Fibroblast of mammary gland (primary cell): ENCODE measurements at regions not wholly inside any gene's neighbourhood (a gene's known extent, or its start where the extent isn't known, plus 50 kb on each side); places are given as distances from the start of the nearest gene placed in this dataset.
"Not testable (repeated sequence)": the region's sequence is repeated elsewhere in the genome, so short reads cannot be mapped to it uniquely, and the experiment has no call there.

Source experiments
- DNase-seq: peaks from one replicate; pipeline ENCODE4 v3.0.0-alpha.2; 2010; ENCODE audit warnings: low read depth
- H3K4me3 ChIP-seq: 2 replicates; pipeline ENCODE4 v1.5.1; 2011; ENCODE audit warnings: low read depth, mild to moderate bottlenecking, low read length, moderate library complexity; ENCODE audit not compliant: control insufficient read depth
- TF ChIP-seq, protein P1 (sequence below): conservative IDR thresholded peaks from 2 replicates; pipeline ENCODE4 v1.5.1; 2011; ENCODE audit warnings: low read depth, low read length, inconsistent platforms; ENCODE audit not compliant: control insufficient read depth, insufficient read depth

DNA sequence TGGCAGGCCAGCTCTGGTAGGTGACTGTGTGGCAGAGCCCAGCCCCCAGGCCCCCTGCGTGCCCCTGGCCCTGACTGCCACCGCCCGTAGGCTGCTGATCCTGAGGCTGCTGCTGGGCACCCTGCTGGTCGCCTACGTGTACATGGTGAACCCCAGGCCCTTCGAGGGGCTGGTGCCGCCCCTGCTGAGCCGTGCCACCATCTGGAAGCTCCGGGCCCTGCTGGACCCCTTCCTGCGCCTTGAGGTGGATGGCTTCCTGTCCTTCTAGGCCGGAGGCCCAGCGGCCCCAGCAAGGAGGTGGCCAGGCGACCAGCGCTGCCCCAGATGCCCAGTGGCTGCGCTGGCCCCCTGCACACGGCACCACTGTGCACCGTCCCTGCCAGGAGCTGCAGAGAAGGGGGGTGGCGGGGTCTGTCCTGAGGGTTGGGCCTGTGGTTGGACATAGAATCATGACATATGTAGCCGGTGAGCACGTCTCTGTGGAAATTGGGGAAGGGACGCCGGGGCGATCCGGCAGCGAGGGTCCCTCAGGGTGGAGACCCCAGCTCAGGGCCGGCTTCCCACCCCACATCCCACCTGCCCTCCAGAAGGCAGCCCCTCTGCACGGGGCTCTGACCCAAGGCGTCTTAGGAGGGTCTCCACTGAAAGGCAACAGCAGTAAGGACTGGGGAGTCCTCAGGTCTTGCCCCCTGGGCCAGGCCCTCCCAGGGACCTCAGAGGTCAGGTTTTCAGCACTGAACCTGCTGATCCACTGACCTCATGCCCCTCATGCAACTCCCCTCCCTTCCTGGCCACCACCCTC is 185.4 kb downstream of the IGLL1 start:
- no peak overlapping the region for H3K4me3 ChIP-seq
- TF ChIP-seq, protein P1, sequence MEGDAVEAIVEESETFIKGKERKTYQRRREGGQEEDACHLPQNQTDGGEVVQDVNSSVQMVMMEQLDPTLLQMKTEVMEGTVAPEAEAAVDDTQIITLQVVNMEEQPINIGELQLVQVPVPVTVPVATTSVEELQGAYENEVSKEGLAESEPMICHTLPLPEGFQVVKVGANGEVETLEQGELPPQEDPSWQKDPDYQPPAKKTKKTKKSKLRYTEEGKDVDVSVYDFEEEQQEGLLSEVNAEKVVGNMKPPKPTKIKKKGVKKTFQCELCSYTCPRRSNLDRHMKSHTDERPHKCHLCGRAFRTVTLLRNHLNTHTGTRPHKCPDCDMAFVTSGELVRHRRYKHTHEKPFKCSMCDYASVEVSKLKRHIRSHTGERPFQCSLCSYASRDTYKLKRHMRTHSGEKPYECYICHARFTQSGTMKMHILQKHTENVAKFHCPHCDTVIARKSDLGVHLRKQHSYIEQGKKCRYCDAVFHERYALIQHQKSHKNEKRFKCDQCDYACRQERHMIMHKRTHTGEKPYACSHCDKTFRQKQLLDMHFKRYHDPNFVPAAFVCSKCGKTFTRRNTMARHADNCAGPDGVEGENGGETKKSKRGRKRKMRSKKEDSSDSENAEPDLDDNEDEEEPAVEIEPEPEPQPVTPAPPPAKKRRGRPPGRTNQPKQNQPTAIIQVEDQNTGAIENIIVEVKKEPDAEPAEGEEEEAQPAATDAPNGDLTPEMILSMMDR = no peak
- DNase-seq = no peak

DNA sequence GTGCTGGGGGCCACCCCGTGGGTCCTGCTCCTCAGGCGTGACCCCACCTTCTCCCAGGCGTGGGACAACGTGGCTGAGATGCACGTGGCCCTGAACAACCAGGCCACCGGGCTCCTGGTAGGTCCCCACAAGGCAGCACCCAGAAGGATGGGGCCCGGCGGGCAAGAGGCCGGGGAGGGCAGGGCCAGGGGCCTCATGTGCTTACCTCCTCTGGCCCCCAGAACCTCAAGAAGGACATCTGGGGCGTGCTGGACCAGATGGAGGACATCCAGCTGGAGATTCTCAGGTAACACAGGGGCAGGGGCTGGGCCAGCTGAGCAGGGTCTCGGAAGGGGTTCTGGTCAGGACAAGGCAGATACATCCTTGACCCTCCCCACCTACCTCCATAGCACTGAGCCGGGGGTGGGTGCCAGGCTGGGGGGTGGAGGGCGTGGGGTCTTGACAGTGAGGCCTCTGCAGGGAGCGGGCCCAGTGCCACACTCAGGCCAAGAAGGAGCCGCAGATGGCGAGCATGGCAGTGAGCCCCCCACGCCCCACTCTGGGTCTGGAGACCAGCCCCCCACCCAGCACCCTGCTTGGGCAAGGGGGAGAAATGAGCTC is 186.3 kb downstream of the IGLL1 start:
- H3K4me3 ChIP-seq = no peak overlapping the region
- no peak for DNase-seq
- TF ChIP-seq, protein P1 = no peak

DNA sequence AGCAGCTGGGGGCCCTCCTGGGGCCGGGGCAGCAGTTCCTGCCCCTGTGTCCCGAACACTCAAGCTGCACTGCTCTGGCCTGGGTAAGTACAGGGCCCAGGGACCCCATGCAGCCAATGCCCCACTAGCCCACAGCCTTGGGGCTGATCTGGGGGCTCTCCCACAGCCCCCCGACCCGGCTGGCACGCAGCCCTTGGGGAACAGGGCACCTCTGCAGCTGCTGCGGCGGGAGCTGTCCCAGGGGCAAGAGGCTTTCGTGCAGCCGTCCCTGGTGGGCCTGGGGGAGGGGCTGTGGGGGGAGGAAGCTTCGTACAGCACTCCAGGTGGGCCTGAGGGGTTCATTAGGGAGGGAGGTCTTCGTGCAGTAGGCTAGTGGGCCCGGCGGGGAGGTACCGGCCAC is 186.9 kb downstream of the IGLL1 start:
- DNase-seq, H3K4me3 ChIP-seq: not testable (repeated sequence)

DNA sequence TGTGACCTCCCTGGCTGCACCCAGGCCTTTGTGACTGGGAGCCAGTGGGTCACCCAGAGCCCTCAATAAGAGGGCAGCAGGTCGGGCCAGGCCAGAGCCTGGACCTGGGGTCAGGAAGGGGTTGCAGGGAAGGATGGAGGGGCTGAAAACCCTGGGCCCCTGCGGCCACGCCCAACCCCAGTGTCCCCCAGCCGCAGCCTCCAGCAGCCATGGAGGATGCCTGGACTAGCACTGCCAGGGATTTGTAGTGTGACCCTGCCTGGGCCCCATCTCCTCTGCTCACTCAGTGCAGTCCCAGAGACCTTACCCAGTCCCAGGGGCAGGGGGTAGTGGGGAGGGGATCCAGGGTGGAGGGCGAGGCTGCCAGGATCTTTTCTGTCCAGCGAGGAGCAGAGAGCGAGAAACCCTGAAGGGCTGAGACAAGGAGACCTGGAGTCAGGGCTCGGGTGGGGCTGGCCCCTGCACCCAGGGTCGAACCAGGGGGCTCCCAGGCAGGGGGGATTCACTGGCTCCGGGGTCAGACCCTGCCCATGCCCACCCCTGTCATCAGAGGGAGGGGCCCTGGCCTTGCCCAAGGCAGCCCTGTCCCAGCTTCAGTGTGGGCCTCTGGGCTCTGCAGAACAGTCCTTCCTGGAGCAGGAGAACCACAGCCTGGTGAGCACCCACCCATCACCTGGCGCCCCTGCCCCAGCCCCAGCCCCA is 187.5 kb downstream of the IGLL1 start:
- TF ChIP-seq, protein P1 = no peak
- H3K4me3 ChIP-seq = no peak overlapping the region
- DNase-seq = no peak

DNA sequence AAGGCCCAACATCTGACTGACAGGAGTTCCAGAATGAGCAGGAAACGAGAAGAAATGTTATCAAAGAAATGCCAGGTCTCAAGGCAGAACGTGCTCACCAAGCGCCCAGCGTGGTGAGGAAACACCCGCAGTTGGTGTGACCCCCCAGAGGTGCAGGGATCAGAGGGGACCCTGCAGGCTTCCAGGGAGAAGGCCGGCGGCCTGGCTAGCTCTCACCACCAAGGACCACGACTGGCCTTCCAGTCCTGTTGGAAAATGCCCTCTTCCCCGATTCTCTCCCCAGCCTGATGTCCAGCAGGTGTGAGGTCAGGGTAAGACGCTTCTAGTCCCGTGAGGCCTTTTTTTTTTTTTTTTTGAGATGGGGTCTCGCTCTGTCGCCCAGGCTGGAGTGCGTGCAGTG is 189.1 kb downstream of the IGLL1 start:
- H3K4me3 ChIP-seq = no peak overlapping the region
- TF ChIP-seq, protein P1 = no peak
- DNase-seq = no peak

DNA sequence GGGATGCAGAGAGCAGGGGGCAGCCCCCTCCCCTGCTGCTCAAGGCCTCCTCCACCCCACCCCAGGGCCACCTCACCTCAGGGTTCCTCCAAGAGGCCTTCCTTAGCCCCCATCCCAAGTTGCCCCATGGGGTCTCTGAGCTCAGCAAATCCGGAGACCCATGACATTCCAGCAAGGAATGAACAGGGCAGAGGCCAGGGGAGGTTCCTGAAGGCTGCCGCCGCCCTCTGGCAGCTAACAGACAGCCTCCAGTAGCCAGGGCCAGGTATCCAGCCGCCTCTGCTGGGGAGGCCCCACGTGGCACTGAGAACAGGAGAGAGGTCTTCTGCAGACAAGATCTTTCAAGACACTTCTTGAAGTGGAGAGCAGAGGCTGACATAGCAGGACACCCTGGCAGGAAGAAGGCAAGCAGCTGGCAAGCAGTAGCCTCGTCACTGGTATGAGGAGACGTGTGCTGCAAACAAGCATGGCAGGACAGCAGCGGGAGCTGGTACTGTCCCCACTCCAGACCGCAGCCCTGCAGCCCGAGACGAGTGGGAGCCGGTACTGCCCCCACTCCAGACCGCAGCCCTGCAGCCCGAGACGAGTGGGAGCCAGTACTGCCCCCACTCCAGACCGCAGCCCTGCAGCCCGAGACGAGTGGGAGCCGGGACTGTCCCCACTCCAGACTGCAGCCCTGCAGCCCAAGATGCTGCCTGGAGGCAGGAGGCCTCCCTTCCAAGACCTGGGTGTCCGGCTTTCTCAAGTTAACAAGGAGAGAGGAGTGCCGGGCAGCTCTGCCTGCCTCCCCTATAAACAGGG is 190.6 kb downstream of the IGLL1 start:
- no peak overlapping the region for H3K4me3 ChIP-seq
- TF ChIP-seq, protein P1 = no peak
- DNase-seq = no peak
